GM19395 (cell line): ENCODE measurements at regions not wholly inside any gene's neighbourhood (a gene's known extent, or its start where the extent isn't known, plus 50 kb on each side); places are given as distances from the start of the nearest gene placed in this dataset.

Source experiments
- ATAC-seq: cut with Tn5 transposase; IDR thresholded peaks from one replicate; pipeline ENCODE4 v1.9.1; 2021; ENCODE audit warnings: mild to moderate bottlenecking, moderate library complexity; ENCODE audit not compliant: unreplicated experiment

DNA sequence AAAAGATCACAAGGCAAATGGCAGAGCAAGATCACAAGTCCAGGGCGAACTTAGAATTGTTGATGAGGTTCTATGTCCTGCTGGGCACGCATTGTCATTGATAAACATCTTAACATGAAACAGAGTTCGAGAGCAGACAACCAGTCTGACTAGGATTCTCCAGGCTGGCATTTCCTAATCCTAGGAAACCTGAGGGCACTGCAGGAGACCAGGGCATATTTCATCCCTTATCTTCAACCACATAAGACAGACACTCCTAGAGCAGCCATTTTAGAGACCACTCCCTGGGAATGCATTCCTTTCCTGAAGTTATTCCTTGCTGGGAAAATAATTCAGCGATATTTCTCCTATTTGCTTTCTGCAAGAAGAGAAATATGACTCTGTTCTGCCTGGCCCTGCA lies 1199.9 kb downstream of the SI start:
- no peak for ATAC-seq

DNA sequence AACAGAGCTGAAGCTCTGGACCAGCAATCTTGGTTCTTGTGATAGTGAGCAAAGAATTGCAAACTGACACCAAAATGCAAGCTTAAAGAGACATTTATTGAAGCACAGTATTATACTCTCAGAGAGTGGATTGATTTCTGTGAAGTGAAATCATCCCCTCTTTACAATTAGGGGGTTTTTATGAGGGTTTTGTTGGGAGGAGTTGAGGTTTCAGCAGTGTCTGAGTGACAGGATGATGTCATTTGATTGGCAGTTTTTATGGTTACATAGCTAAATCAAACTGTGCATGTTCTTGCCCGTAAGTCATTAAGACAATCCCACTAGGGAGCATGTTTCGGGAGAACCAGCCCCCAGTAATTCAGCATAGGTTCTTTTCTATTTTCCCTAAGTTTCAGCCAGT lies 1200.5 kb downstream of the SI start:
- ATAC-seq: no peak

DNA sequence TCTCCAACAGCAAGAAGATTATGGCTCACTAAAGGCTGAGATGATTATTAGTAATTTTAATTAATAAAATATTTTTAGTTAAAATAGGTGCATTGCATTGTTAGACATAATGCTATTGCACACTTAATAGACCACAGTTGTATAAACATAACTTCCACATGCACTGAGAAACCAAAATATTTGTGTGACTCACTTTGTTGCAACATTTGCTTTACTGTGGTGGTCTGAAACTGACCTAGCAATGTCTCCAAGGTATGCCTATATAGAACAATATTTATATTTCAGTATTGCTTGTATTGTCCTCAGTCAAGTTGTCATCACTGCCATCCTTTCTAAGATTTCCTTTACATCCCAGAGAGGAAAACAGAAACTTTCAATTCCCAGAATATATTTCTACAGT lies 1215.2 kb downstream of the SI start:
- ATAC-seq: no peak

DNA sequence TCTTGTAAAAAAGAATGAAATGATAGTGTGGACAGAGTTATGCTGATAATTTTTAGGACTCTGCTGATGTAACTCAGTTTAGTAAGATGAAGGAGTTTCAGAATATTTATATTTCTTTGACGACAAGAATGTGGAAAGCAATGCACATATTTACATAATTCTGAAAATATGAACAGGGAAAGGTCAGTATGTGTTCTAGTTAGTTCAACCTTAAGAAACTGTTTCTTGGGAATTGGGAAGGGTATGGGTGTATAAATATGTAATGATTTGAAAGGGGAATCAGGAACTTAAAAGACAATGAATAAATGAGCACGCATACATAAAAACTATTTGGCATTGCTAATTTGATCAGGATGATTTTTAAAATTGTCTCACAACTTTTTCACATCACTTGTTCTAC lies 1226.1 kb downstream of the SI start:
- no peak for ATAC-seq

DNA sequence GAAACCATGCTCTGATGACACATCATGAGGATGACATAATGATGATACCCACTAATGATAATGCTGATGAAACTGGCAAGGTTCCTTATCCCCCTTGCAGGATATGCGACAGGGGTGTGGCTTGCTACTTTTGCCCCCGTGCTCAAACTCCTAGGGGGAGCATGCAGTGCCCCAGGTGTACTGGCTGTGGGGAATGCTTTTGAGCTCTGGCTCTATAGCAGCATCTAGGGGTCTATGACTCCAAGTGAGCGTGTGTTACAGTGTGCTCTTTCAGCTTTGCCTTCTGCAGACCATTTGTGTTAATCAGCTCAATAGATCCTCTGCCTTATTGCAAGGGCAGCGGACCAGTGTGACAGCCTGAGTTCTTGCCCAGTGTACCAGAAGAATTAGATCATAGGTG lies 1239.5 kb downstream of the SI start:
- no peak for ATAC-seq

DNA sequence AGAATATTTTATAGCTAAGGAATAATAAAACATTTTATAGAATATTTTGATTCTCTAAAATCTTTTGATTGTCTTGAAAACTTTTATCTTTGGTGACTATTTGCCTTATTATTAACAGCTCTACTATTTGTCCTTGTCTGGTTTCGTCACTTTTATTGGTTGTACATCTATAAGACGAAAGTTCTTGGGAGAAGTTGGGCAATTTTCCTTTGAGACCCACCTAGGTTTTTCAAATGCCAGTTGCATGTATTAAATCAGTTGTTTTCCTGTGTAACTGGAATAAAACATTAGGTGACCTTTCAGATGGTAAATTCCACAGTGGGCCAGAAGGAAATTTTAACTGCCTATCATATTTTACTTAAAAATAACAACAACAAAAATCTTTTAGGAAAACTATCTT lies 1245.7 kb downstream of the SI start:
- no peak for ATAC-seq

DNA sequence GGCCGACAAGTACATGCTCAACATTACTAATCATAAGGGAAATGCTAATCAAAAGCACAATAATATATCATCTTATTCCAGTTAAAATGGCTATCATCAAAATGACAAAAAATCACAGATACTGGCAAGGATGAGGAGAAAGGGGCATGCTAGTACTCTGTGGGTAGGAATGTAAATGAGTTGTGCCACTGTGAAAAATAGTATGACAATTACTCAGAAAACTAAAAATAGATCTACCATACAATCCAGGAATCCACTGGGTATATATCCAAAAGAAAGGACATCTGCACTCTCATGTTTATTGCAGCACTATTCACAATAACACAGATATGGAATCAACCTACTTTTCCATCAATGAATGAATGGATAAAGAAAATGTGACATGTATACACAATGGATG lies 1256.5 kb downstream of the SI start:
- ATAC-seq: no peak

DNA sequence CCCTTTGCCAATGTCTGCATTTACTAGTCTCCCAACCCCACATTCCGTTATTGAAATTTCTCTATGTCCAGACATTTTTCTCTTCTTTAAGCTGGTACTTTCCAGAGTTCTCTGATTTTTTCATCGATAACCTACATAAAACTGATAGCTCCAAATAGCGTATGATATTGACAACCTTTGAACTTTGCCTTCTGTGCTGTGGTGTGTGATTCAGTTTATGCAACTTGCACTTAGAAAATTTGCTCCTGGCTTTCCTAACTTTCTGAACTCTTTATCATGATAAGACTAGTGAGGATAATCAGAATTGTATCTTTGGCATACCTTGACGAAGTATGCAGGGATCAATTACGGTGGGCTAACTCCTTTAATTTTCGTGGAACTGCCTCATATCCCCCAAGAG lies 1261.3 kb downstream of the SI start:
- ATAC-seq: no peak

DNA sequence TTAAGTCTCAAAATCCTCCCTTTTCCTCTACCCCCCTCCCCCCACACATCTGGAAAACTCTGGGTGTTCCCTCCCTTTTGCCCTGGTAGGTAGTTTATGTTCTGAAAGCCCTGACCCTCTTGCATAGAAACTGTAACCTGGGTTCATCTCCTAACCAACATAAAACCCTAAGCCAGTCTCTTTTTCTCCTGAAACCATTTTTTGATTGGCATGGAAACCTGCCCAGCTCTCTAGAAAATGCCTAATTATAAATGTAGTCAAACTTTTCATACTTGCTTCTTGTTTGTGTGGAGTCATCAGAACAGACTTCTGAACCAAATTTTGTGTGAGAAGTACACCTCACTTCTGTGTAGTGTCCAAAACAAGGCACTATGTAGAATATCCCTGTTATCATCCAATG lies 1264.4 kb downstream of the SI start:
- no peak for ATAC-seq

DNA sequence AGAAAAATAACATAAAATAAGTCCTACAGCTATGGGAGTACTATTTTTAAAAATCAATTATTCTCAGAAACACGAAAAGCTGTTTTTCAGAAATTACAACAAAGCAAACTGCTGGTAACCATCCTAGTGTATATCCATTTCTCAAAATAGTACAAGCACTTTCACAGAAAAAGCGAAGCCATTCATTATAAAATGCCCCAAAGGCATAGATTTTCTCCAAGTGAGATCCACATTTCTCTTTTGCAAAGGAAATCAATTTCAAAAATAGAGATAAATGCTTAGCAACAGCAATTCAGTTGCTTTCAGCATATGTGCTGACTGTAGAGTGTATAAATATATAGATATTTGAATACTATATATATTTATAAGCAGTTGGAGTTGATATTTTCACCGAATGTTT lies 1266.3 kb downstream of the SI start:
- ATAC-seq: no peak

DNA sequence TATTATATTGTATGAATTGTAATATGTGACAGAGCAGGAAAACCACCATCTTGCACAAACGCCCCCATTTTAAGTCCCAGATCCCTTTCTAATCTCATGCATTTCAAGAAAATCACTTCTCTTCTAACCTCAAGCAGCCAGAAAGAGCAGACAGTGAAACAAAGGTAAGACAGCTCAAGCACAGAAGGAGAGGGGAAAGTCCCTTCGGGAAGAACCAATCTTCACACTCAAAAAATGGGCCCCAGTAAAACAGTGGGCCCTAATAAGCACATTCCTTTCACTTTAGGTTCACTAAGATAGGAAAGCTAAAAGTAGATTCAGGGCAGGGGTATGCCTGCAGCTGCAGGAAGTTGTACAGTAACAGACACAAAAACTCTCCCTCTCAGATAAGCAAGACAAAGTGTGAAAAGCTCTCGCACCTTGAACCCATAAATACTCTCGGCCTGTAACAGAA lies 1268.7 kb downstream of the SI start:
- ATAC-seq: peak; percentile 82

DNA sequence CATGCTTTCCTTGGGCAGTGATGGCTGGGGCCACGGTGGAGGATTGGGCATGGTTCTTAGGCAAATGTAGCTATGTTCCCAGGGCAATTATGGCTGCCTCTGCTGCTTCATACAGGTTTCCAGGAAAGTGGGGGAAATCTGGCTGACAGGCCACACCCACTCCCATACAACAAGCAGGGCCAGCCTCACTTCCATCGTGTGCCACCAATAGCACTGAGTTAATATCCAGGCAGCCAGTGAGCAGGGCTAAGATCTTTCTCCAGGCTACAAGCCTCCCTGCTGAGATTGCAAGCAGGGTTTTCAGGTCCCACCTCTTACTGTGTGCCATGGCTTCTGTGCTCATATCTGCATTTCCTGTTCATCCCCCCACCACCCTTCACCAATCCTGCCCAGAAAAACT lies 1291.9 kb downstream of the SI start:
- ATAC-seq: no peak

DNA sequence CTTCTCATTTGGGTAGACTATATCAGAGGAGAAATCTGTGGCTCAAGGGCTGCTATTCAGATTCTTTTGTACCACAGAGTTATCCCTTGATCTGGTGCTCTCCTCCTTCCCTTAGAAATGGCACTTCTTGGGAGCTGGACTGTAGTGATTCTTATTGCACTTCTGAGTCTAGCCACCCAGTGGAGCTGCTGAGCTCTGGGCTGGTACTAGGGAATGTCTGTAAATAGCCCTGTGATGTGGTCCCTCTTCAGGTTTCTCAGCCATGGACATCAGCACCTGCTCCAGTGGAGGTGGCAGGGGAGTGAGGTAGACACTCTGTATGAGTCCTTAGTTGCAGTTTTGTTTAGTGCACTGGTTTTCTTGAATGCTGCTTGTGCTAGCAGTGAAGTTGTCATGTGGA lies 1292.6 kb downstream of the SI start:
- no peak for ATAC-seq

DNA sequence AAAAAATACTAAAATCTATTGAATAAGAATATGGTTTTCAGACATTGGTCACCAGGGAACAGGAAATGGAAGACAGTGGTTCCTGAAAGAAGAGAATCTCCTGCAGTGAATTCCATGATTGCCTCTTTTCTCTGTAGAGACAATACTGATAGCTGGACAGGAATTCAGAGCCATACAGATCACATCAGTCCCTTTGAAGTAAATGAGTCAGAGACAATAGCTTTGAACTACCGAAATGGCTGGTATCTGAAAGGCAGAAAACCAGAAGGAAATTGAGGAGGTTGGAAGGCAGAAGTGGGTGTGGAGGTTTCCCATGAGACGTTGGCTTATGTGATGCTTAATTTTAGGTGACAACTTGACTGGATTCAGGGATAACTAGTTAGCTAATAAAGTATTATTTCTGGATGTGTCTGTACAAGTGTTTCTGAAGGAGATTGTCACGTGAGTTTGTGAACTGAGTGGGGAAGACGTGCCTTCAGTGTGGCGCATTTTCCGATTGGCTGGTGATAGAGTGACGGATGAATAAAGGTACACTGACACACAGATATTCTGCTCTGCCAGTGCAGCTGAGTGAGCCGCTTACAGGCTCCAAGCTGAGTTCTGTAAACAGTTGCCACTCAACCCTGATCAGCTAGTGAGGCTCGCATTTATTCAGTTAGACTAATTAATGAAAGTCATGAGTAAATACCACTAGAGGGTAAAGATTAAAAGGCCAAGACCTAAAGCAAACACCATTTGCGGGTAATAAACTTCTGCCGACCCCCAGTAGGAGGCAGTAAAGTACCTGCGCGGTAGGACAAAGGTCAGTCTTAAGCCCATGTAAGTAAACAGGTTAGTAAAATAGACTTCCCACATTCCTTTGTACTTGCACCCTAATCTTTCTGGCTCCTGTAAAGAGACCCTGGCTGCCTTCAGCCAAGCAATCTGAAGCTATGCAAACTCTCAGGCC lies 1298.6 kb downstream of the SI start:
- ATAC-seq: no peak

DNA sequence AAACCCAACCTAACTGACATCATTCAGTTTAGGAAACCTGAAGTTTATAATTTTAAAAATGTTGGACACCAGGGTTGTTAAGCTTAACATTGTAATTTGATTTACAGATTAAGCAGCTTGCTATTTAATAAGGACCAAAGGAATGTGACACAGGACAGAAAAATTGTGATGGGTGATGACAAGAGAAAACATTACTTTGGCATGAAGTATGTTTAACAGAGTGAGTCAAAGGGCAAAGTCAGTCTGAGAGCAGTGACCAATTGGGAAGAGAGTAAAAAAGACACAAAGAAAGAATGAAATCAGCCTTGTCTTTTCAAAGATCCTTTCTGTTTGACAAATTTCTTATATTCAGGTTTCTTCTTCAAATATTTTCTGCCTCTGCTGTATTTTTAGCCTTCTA lies 1301.6 kb downstream of the SI start:
- no peak for ATAC-seq

DNA sequence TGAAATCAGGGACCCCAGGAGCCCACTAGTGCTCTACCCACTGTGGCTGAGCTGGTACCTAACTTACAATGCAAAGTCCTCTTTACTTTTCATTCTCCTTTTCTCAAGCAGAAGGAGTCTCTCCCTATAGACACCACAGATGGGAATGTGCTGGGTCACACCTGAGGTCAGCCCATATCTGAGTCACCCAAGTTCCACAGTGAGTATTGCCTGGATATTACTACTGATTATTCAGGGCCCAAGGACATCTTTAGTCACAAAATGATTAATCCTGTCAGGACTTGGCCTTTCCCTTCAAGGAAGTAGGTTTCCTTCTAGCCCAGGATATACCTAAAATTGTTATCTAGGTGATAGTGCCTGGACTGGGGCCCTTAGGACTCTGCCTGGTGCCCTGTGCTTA lies 1305.2 kb downstream of the SI start:
- no peak for ATAC-seq

DNA sequence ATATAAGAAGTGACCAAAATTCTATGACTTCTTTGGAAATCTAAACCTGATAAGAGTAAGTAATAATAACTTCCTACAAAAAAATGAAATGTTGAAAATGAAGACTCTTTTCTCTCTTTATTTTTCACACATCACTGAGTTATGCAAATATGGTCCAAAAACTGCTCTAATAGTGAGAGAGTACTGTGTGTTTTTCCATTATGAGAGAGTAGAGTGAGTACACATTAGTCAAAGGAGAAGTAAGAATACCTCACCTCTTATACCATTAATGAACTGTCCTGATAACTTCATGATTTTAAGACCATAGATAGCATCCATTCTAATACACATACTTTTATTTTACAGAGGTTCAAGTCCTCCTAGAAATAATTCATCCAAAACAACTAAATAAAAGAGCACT lies 1310.2 kb downstream of the SI start:
- ATAC-seq: peak; percentile 66

DNA sequence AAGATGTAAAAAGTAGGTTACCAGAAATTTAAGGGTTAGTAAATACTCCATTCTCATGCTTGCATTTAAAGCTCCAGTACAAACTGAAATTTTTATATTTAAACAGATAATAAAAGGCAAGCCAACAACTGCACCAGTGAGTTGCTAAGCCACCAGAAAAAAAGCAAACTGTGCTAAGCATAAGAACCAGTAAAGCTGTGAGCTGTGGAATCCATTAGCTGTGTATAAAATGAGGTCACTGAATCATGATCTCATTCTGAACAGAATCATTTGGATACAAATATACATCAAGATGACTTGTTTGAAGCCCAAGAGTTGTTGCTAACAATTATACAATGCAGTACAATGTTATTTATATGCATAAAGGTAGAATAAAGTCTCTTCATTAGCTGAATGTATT lies 1312.2 kb downstream of the SI start:
- no peak for ATAC-seq

DNA sequence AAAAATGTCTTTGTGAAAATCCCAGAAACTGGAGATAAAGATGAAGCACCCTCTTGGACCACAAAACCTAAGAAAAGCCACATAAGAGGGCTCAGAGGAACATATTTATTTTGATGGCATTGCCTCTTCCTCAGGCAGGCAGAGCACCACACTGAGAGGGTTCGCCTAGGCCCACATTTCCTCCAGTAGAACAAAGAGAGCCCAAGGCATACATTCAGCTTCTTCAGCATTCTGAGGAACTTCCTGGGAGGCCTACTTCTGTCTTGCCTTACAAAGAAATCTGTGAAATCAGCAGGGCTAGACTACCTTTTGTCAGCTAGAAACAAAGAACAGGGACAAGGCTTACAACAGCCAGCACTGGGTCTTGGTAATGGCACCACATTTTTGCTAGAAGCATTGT lies 1325.3 kb downstream of the SI start:
- no peak for ATAC-seq

DNA sequence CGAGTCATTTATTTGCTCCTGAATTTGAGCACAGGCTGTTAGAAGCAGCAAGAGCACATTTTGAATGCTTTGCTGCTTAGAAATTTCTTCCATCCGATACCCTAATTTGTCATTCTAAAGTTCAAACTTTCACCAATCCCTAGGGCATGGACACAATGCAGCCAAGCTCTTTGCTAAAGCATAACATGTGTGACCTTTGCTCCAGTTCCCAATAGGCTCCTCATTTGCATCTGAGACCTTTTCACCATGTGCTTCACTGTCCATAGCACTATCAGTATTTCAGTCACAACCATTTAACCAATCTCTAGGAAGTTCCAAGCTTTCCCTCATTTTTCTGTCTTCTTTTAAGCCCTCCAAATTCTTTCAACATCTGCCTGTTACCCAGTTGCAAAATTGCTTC lies 1333.1 kb downstream of the SI start:
- ATAC-seq: no peak

DNA sequence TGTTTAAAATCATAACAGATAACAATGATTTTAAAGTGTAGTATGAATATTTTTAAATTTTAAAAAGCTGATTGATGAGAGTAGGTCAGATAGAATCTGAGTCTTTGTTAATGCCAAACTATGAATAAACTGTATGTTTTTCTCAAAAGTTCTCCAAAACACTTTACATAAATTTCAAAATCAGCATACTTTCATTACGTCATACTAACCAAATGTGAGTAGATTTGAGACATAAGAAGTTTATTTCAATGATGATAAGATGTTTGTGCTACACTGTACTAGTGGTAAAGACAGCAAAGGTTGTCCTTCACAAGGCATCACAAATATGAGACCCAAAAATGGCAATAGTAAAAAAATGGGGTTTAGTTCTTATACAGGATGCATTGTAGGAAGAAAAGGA lies 1342.9 kb downstream of the SI start:
- ATAC-seq: no peak

DNA sequence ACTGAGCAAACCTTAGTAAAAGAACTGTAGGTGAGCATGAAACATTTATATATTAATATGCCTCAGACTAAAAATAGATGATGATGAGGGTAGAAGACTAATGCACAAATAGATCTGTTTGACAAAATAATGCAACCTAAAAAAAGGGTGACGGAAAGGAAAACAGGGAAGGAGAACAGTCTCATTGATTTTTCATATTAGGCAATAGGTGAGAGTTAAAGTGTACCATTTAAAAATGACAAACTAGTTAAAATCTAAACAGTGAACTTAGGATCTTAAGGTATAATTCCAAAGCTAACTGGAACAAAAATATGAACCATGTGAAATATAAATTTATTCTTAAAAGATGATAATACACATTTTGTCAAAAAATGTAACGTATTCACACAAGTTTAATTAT lies 1347.6 kb downstream of the SI start:
- ATAC-seq: no peak

DNA sequence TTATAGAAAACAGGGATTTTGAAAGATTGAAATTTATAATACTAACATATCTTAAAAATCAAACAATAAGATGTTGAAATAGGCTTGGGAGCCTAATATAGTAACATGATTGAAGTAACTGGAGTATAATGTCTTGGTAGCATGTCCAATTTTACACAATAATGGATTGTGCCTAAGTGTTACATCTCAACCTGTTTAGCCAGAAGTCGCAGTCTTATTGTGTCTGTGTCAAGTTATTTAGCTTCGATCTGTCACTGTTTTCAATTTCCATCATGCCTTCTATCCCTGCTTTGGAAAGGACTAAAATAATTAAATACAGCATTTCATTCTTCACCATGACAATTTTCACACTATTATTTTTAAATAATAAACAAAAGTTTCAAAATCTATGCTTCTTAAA lies 1352.2 kb downstream of the SI start:
- no peak for ATAC-seq
